K562 (cell line): ENCODE measurements at regions not wholly inside any gene's neighbourhood (a gene's known extent, or its start where the extent isn't known, plus 50 kb on each side); places are given as distances from the start of the nearest gene placed in this dataset.

Source experiments
- KDM4B ChIP-seq, 2 experiments: fragments of 450-650 bp in 1 of 2; sonication (generic) in 1 of 2; IDR thresholded peaks; 2 replicates each; pipeline ENCODE4 v1.6.1; 2016 to 2017; ENCODE audit warnings: borderline replicate concordance in 2 of 2, antibody characterized with exemption in 1 of 2, low read depth in 1 of 2, mild to moderate bottlenecking in 1 of 2
- MTA3 ChIP-seq: fragments of 450-650 bp; formaldehyde crosslinking; IDR thresholded peaks from 2 replicates; pipeline ENCODE4 v1.6.1; 2017; ENCODE audit warnings: mild to moderate bottlenecking, borderline replicate concordance
- NR3C1 ChIP-seq: sonication (generic); formaldehyde crosslinking; IDR thresholded peaks from 2 replicates; pipeline ENCODE4 v1.8.1; 2022; ENCODE audit warnings: missing genetic modification reagents
- POLR2A ChIP-seq: fragments of 450-650 bp; conservative IDR thresholded peaks from 2 replicates; pipeline ENCODE4 v1.6.1; 2016
- USF2 ChIP-seq: sonication (generic); formaldehyde crosslinking; IDR thresholded peaks from 2 replicates; pipeline ENCODE4 v1.5.0; 2020; ENCODE audit warnings: missing genetic modification reagents
- ZBTB40 ChIP-seq, 2 experiments: fragments of 450-650 bp in 1 of 2; sonication (generic) in 1 of 2; formaldehyde crosslinking in 1 of 2; IDR thresholded peaks; 2 replicates each; pipeline versions ENCODE4 v1.7.1 to v1.9.0; 2016 to 2022; ENCODE audit warnings: inconsistent platforms in 1 of 2, mild to moderate bottlenecking in 1 of 2, missing genetic modification reagents in 1 of 2
- ZHX1 ChIP-seq: fragments of 150-350 bp; conservative IDR thresholded peaks from 2 replicates; pipeline ENCODE4 v1.6.1; 2014; ENCODE audit warnings: low read length
- TF ChIP-seq, protein P1 (sequence below): sonication (generic); formaldehyde crosslinking; IDR thresholded peaks from 2 replicates; pipeline ENCODE4 v1.8.0; 2022; ENCODE audit warnings: mild to moderate bottlenecking, missing genetic modification reagents
- TF ChIP-seq, protein P2 (sequence below): sonication (generic); formaldehyde crosslinking; IDR thresholded peaks from 2 replicates; pipeline ENCODE4 v1.8.1; 2023; ENCODE audit warnings: mild to moderate bottlenecking, missing genetic modification reagents
- TF ChIP-seq, protein P3 (sequence below): fragments of 450-650 bp; formaldehyde crosslinking; IDR thresholded peaks from 2 replicates; pipeline ENCODE4 v1.4.0; 2022; ENCODE audit warnings: missing genetic modification characterization

- no peak for TF ChIP-seq KDM4B (IDR thresholded peaks at IDR 0.05; ENCODE audit: borderline replicate concordance in 2 of 2, low read depth in 1 of 2)
- TF ChIP-seq, protein P1, sequence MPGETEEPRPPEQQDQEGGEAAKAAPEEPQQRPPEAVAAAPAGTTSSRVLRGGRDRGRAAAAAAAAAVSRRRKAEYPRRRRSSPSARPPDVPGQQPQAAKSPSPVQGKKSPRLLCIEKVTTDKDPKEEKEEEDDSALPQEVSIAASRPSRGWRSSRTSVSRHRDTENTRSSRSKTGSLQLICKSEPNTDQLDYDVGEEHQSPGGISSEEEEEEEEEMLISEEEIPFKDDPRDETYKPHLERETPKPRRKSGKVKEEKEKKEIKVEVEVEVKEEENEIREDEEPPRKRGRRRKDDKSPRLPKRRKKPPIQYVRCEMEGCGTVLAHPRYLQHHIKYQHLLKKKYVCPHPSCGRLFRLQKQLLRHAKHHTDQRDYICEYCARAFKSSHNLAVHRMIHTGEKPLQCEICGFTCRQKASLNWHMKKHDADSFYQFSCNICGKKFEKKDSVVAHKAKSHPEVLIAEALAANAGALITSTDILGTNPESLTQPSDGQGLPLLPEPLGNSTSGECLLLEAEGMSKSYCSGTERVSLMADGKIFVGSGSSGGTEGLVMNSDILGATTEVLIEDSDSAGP = no peak
- TF ChIP-seq ZBTB40 (IDR thresholded peaks at IDR 0.05) = no peak
- TF ChIP-seq ZBTB40 (CRISPR knock-in tag; IDR thresholded peaks at IDR 0.05) = no peak
- TF ChIP-seq POLR2A = no peak
- peak; percentile 94 for TF ChIP-seq USF2 (CRISPR knock-in tag)
- no peak for TF ChIP-seq MTA3
- TF ChIP-seq, protein P2, sequence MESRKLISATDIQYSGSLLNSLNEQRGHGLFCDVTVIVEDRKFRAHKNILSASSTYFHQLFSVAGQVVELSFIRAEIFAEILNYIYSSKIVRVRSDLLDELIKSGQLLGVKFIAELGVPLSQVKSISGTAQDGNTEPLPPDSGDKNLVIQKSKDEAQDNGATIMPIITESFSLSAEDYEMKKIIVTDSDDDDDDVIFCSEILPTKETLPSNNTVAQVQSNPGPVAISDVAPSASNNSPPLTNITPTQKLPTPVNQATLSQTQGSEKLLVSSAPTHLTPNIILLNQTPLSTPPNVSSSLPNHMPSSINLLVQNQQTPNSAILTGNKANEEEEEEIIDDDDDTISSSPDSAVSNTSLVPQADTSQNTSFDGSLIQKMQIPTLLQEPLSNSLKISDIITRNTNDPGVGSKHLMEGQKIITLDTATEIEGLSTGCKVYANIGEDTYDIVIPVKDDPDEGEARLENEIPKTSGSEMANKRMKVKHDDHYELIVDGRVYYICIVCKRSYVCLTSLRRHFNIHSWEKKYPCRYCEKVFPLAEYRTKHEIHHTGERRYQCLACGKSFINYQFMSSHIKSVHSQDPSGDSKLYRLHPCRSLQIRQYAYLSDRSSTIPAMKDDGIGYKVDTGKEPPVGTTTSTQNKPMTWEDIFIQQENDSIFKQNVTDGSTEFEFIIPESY = no peak
- TF ChIP-seq ZHX1 = no peak
- TF ChIP-seq, protein P3, sequence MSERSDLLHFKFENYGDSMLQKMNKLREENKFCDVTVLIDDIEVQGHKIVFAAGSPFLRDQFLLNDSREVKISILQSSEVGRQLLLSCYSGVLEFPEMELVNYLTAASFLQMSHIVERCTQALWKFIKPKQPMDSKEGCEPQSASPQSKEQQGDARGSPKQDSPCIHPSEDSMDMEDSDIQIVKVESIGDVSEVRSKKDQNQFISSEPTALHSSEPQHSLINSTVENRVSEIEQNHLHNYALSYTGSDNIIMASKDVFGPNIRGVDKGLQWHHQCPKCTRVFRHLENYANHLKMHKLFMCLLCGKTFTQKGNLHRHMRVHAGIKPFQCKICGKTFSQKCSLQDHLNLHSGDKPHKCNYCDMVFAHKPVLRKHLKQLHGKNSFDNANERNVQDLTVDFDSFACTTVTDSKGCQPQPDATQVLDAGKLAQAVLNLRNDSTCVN (CRISPR knock-in tag) = no peak
- no peak for TF ChIP-seq NR3C1 (CRISPR knock-in tag)
Measured at GRCh38 chr12:130070126-130070611, 92.1 kb upstream of the FZD10 start.
